Tibial nerve (tissue), 4 donors: ENCODE measurements at regions not wholly inside any gene's neighbourhood (a gene's known extent, or its start where the extent isn't known, plus 50 kb on each side); places are given as distances from the start of the nearest gene placed in this dataset.

Experiments used
- EP300 ChIP-seq, 2 donors: sonication (generic); formaldehyde crosslinking; IDR thresholded peaks; one replicate each; pipeline ENCODE4 v1.6.1; 2017; ENCODE audit warnings: antibody characterized with exemption in 2 of 2, mild to moderate bottlenecking in 1 of 2
- TF ChIP-seq, protein P1 (sequence below), 5 experiments: fragments of 200-600 bp in 3 of 5; fragments of 450-650 bp in 2 of 5; sonication (generic) in 3 of 5; IDR thresholded peaks; one replicate each; pipeline ENCODE4 v1.5.1; 2016 to 2019; ENCODE audit warnings: antibody characterized with exemption in 5 of 5, mild to moderate bottlenecking in 3 of 5, moderate library complexity in 2 of 5

DNA sequence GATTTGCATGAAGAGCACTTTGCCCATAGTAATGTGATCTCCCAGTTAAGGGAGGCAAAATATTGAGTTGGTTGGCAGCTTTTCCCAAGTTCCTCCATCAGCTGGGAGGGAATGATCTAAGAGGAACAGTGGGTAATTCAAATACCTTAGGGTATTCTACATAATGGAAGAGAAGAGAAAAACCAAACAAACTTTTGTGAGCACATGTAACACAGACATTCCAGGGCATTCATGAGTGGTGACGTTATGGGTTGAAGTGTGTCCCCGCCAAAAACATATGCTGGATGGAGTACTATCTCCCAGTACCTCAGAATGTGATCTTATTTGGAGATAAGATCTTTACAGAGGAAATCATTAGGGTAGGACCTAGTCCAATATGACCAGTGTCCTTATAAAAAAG is 220.1 kb downstream of the FOXO1 start:
- TF ChIP-seq, protein P1, sequence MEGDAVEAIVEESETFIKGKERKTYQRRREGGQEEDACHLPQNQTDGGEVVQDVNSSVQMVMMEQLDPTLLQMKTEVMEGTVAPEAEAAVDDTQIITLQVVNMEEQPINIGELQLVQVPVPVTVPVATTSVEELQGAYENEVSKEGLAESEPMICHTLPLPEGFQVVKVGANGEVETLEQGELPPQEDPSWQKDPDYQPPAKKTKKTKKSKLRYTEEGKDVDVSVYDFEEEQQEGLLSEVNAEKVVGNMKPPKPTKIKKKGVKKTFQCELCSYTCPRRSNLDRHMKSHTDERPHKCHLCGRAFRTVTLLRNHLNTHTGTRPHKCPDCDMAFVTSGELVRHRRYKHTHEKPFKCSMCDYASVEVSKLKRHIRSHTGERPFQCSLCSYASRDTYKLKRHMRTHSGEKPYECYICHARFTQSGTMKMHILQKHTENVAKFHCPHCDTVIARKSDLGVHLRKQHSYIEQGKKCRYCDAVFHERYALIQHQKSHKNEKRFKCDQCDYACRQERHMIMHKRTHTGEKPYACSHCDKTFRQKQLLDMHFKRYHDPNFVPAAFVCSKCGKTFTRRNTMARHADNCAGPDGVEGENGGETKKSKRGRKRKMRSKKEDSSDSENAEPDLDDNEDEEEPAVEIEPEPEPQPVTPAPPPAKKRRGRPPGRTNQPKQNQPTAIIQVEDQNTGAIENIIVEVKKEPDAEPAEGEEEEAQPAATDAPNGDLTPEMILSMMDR (IDR thresholded peaks at IDR 0.05), result no peak
- no peak for TF ChIP-seq EP300 (IDR thresholded peaks at IDR 0.05)
